ENCODE measurements at regions not wholly inside any gene's neighbourhood (a gene's known extent, or its start where the extent isn't known, plus 50 kb on each side); places are given as distances from the start of the nearest gene placed in this dataset.

DNA sequence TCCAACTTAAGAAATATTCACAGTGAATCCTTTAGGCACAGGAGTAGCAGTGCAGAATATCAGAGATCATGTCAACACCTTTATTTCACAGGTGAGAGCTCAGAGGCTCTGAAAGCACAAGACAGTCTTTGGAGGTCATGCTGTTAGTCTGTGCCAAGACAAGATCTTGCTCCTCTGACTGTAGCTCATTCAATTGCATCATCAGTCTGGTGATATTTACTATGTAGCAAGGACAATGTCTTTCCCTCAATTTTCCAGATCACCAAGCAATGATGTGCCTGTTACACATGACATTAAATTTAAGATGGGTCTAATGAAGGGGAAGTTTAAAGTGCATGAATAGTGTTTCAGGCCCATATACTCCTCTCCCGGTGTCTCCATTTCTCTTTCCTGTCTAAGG is 277.5 kb downstream of the IL15 start:
- Histone ChIP-seq H3K4me2 (ENCODE audit: low read depth, low read length) (no peak overlapping the region), H3K9me3 (ENCODE audit: low read length) (no peaks in the 10 kb centered on the region), H3K9ac (ENCODE audit: insufficient read depth, low read depth, low read length) (no peak overlapping the region), H3K27ac (ENCODE audit: extremely low read length, insufficient read depth, low read length) (no peak overlapping the region), H3K79me2 (ENCODE audit: insufficient read depth, low read length) (no peaks in the 10 kb centered on the region), H4K20me1 (ENCODE audit: insufficient read depth, low read length) (no peaks in the 10 kb centered on the region), H3K27me3 (ENCODE audit: control insufficient read depth in 1 of 2, insufficient read depth in 2 of 2, low read length in 2 of 2) (no peaks in the 10 kb centered on the region), H2AFZ (ENCODE audit: low read length) (no peak overlapping the region), H3K4me1 (ENCODE audit: insufficient read depth, low read length) (no peaks in the 10 kb centered on the region), H3K36me3 (replicated peaks in 1 of 2; ENCODE audit: control insufficient read depth in 1 of 2, insufficient read depth in 2 of 2, low read length in 2 of 2) (no peaks in the 10 kb centered on the region), H3K4me3 (replicated peaks in 1 of 3; ENCODE audit: insufficient read depth in 1 of 3, low read depth in 2 of 3, low read length in 3 of 3) (no peak overlapping the region)
- in situ Hi-C loops (cut with HindIII; ENCODE audit: extremely low pct_ligation_motif_present, low pct_unique_long_range_greater_than_20kb), result no loop called here
- ATAC-seq, result no peak
- 0% methylated on average over 1 of the region's 1 CpG for WGBS (ENCODE audit: low lambda C conversion rate)
- intact Hi-C loops (cut with micrococcal nuclease; ENCODE audit: unreplicated experiment), result no loop called here
- ChIA-PET CTCF (ENCODE audit: low intra/inter-chr PET ratio, low total read pairs) (no interaction called here), POLR2A (no interaction called here)
- BruUV-seq (replicated peaks), result no TSS peak
- TF ChIP-seq, protein P1, sequence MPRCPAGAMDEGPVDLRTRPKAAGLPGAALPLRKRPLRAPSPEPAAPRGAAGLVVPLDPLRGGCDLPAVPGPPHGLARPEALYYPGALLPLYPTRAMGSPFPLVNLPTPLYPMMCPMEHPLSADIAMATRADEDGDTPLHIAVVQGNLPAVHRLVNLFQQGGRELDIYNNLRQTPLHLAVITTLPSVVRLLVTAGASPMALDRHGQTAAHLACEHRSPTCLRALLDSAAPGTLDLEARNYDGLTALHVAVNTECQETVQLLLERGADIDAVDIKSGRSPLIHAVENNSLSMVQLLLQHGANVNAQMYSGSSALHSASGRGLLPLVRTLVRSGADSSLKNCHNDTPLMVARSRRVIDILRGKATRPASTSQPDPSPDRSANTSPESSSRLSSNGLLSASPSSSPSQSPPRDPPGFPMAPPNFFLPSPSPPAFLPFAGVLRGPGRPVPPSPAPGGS (CRISPR knock-in tag; IDR thresholded peaks at IDR 0.05), result no peak
- no peak for TF ChIP-seq ZSCAN21 (CRISPR knock-in tag; IDR thresholded peaks at IDR 0.05; ENCODE audit: borderline replicate concordance)
- TF ChIP-seq TSC22D2 (CRISPR knock-in tag; IDR thresholded peaks at IDR 0.05; ENCODE audit: borderline replicate concordance), result no peak
- TF ChIP-seq ZNF160 (CRISPR knock-in tag; IDR thresholded peaks at IDR 0.05), result no peak
- no peak for TF ChIP-seq TP53 (CRISPR knock-in tag; conservative IDR thresholded peaks at IDR 0.05)
- TF ChIP-seq ZBTB1 (CRISPR knock-in tag; IDR thresholded peaks at IDR 0.05; ENCODE audit: borderline replicate concordance), result no peak
- TF ChIP-seq ZIK1 (CRISPR knock-in tag; IDR thresholded peaks at IDR 0.05; ENCODE audit: borderline replicate concordance, low read depth), result no peak
- no peak for TF ChIP-seq GLI4 (CRISPR knock-in tag; IDR thresholded peaks at IDR 0.05; ENCODE audit: borderline replicate concordance)
- TF ChIP-seq ARHGAP35 (CRISPR knock-in tag; IDR thresholded peaks at IDR 0.05; ENCODE audit: borderline replicate concordance), result no peak
- TF ChIP-seq TOE1 (CRISPR knock-in tag; IDR thresholded peaks at IDR 0.05), result no peak
- TF ChIP-seq, protein P2, sequence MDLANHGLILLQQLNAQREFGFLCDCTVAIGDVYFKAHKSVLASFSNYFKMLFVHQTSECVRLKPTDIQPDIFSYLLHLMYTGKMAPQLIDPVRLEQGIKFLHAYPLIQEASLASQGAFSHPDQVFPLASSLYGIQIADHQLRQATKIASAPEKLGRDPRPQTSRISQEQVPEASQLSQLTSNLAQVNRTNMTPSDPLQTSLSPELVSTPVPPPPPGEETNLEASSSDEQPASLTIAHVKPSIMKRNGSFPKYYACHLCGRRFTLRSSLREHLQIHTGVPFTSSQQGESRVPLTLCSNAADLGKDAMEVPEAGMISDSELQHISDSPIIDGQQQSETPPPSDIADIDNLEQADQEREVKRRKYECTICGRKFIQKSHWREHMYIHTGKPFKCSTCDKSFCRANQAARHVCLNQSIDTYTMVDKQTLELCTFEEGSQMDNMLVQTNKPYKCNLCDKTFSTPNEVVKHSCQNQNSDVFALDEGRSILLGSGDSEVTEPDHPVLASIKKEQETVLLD (CRISPR knock-in tag; IDR thresholded peaks at IDR 0.05; ENCODE audit: low read depth), result no peak
- TF ChIP-seq MTF1 (CRISPR knock-in tag; IDR thresholded peaks at IDR 0.05), result no peak
- DNase-seq (ENCODE audit: low spot score), result no peak
- no peak for FAIRE-seq
